WTC11 (cell line): ENCODE measurements at regions not wholly inside any gene's neighbourhood (a gene's known extent, or its start where the extent isn't known, plus 50 kb on each side); places are given as distances from the start of the nearest gene placed in this dataset.

Experiments
- ATAC-seq: fragments of 200-7000 bp; cut with Tn5 transposase; 2 replicates; pipeline ENCODE4 v1.10.0; 2021; ENCODE audit warnings: mild to moderate bottlenecking, moderate library complexity
- CTCF ChIA-PET: fragments of 300-600 bp; sonication (Branson Sonifier 250); formaldehyde crosslinking; loops from one replicate; lab custom pipeline; 2021; ENCODE audit warnings: antibody characterized with exemption; lab: Charles Lee
- POLR2A ChIA-PET: fragments of 350-600 bp; sonication (Branson Sonifier 250); formaldehyde crosslinking; loops from one replicate; lab custom pipeline; 2021; ENCODE audit warnings: antibody characterized with exemption; lab: Charles Lee
- DNase-seq: peaks from one replicate; pipeline ENCODE4 v3.0.0; 2021; ENCODE audit warnings: low spot score
- H3K27ac Mint-ChIP-seq: 2 replicates; pipeline ENCODE4 v1.8.0; 2021; ENCODE audit warnings: mixed read lengths
- H3K27me3 Mint-ChIP-seq: 2 replicates; pipeline ENCODE4 v1.8.0; 2021; ENCODE audit warnings: low read depth, mild to moderate bottlenecking, moderate library complexity, mixed read lengths
- H3K36me3 Mint-ChIP-seq: 2 replicates; pipeline ENCODE4 v1.8.0; 2021; ENCODE audit warnings: mixed read lengths
- H3K4me1 Mint-ChIP-seq: 2 replicates; pipeline ENCODE4 v1.8.0; 2022; ENCODE audit warnings: mixed read lengths
- H3K4me3 Mint-ChIP-seq: 2 replicates; pipeline ENCODE4 v1.8.0; 2021; ENCODE audit warnings: mild to moderate bottlenecking, moderate library complexity, mixed read lengths
- H3K9me3 Mint-ChIP-seq: 2 replicates; pipeline ENCODE4 v1.8.0; 2021; ENCODE audit warnings: mixed read lengths
- GABPB1 ChIP-seq: sonication (generic); formaldehyde crosslinking; IDR thresholded peaks from 2 replicates; pipeline ENCODE4 v1.8.1; 2023; ENCODE audit warnings: mild to moderate bottlenecking, missing genetic modification reagents
- HMGA2 ChIP-seq: fragments of 250-450 bp; sonication (Bioruptor Pico); IDR thresholded peaks from 2 replicates; pipeline ENCODE4 v1.4.0; 2021; ENCODE audit warnings: mild to moderate bottlenecking, moderate library complexity
- NR1H2 ChIP-seq: sonication (generic); formaldehyde crosslinking; IDR thresholded peaks from 2 replicates; pipeline ENCODE4 v1.9.0; 2021; ENCODE audit warnings: mild to moderate bottlenecking, moderate library complexity, missing genetic modification reagents
- NR2C2 ChIP-seq: sonication (generic); formaldehyde crosslinking; IDR thresholded peaks from 2 replicates; pipeline ENCODE4 v1.8.0; 2022; ENCODE audit warnings: mild to moderate bottlenecking, missing genetic modification reagents
- TF ChIP-seq, protein P1 (sequence below): fragments of 250-450 bp; sonication (Bioruptor Pico); IDR thresholded peaks from 2 replicates; pipeline ENCODE4 v1.9.0; 2021; ENCODE audit warnings: mild to moderate bottlenecking, borderline replicate concordance
- TF ChIP-seq, protein P2 (sequence below): sonication (generic); formaldehyde crosslinking; IDR thresholded peaks from 2 replicates; pipeline ENCODE4 v1.8.1; 2022; ENCODE audit warnings: mild to moderate bottlenecking, moderate library complexity, missing genetic modification reagents

DNA sequence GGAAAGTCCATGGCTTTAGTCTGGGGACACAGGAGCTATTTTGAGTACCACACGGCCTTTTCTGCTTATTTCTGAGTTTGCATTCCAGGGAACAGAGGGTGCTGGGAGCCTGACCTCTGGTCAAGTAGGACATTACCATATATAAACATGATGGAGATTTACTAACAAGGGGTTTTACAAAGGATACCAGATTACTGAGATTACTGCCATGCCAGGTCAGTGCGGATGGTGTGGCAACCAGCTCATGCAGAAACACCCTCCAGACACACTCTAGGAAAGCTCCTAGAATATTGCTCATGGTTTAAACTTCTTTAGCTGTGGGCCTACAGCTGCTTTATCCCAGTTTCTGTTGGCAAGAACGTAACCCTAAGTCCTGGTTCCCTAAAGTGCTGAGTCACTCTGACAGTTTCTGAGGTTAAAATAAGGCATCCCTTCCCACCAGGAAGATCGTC, 54.3 kb upstream of the AGTR1 start (continued):
- TF ChIP-seq NR2C2 (CRISPR knock-in tag) (no peak), NR1H2 (CRISPR knock-in tag) (no peak), HMGA2 (CRISPR knock-in tag) (no peak), GABPB1 (CRISPR knock-in tag) (no peak)
- TF ChIP-seq, protein P1, sequence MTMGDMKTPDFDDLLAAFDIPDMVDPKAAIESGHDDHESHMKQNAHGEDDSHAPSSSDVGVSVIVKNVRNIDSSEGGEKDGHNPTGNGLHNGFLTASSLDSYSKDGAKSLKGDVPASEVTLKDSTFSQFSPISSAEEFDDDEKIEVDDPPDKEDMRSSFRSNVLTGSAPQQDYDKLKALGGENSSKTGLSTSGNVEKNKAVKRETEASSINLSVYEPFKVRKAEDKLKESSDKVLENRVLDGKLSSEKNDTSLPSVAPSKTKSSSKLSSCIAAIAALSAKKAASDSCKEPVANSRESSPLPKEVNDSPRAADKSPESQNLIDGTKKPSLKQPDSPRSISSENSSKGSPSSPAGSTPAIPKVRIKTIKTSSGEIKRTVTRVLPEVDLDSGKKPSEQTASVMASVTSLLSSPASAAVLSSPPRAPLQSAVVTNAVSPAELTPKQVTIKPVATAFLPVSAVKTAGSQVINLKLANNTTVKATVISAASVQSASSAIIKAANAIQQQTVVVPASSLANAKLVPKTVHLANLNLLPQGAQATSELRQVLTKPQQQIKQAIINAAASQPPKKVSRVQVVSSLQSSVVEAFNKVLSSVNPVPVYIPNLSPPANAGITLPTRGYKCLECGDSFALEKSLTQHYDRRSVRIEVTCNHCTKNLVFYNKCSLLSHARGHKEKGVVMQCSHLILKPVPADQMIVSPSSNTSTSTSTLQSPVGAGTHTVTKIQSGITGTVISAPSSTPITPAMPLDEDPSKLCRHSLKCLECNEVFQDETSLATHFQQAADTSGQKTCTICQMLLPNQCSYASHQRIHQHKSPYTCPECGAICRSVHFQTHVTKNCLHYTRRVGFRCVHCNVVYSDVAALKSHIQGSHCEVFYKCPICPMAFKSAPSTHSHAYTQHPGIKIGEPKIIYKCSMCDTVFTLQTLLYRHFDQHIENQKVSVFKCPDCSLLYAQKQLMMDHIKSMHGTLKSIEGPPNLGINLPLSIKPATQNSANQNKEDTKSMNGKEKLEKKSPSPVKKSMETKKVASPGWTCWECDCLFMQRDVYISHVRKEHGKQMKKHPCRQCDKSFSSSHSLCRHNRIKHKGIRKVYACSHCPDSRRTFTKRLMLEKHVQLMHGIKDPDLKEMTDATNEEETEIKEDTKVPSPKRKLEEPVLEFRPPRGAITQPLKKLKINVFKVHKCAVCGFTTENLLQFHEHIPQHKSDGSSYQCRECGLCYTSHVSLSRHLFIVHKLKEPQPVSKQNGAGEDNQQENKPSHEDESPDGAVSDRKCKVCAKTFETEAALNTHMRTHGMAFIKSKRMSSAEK (CRISPR knock-in tag): no peak
- TF ChIP-seq, all 79 proteins: peak for 0

DNA sequence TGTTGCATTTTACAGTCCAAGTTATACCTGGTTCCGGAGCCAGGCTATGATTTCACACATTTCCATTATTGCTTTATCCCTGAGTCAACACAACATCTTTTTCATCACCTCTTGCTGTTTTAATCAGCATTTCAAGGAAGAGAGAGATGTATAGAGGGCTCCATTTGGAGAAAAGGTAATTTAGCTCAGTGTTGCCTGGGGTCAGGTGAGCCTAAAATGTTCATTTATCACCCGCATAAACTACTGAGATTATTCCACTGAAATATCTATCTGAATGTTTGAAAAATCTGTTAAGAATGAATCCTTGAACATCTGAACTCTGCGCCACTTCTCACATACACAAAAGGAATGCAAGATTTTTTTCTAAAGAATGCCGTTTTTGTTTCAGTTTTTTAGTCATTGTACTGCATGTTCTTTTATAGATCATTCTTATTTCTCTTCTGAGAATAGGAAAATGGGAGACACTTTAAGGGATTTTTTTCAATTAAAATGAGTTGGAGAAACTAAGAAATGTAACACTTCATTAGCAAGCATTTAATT, 51.5 kb upstream of the AGTR1 start:
- CTCF ChIA-PET: interaction anchor here (1.3 kb wide), 1 partner anchor 73 kb away, joined by 3 read pairs; no protein-coding TSS in a partner anchor
- POLR2A ChIA-PET: no interaction called here
- ATAC-seq: no peak
- H3K9me3 Mint-ChIP-seq: peaks cover 14% of the 10 kb centered on the region
- no peak overlapping the region for H3K4me3 Mint-ChIP-seq
- H3K27me3 Mint-ChIP-seq: no peaks in the 10 kb centered on the region
- peaks cover 18% of the 10 kb centered on the region for H3K4me1 Mint-ChIP-seq
- TF ChIP-seq, protein P2, sequence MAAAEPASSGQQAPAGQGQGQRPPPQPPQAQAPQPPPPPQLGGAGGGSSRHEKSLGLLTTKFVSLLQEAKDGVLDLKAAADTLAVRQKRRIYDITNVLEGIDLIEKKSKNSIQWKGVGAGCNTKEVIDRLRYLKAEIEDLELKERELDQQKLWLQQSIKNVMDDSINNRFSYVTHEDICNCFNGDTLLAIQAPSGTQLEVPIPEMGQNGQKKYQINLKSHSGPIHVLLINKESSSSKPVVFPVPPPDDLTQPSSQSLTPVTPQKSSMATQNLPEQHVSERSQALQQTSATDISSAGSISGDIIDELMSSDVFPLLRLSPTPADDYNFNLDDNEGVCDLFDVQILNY (CRISPR knock-in tag): no peak
- no peak overlapping the region for H3K27ac Mint-ChIP-seq
- no peak for DNase-seq
- no peaks in the 10 kb centered on the region for H3K36me3 Mint-ChIP-seq
